IMR-90 (cell line): ENCODE measurements at regions not wholly inside any gene's neighbourhood (a gene's known extent, or its start where the extent isn't known, plus 50 kb on each side); places are given as distances from the start of the nearest gene placed in this dataset.

Source experiments
- ATAC-seq: fragments of 200-7000 bp; cut with Tn5 transposase; 2 replicates; pipeline ENCODE4 v1.9.1; 2020; ENCODE audit warnings: low read depth, mild to moderate bottlenecking, moderate library complexity
- BruUV-seq: library from RNA; stranded (reverse); fragments of 400-500 nt; replicated peaks from 2 replicates; lab custom pipeline; 2021; lab: Mats Ljungman, UMichigan
- CTCF ChIA-PET: fragments of 300-600 bp; formaldehyde crosslinking; extraction: SDS; loops from one replicate; lab custom pipeline; 2021; ENCODE audit warnings: antibody characterized with exemption; lab: Yijun Ruan, JAX
- POLR2A ChIA-PET: fragments of 300-600 bp; sonication (Branson Sonifier 250); formaldehyde crosslinking; loops from one replicate; lab custom pipeline; 2022; ENCODE audit warnings: antibody characterized with exemption; ENCODE audit not compliant: unreplicated experiment; lab: Charles Lee
- DNase-seq: peaks from one replicate; pipeline ENCODE4 v3.0.0; 2013
- H2AFZ ChIP-seq: replicated peaks from 2 replicates; pipeline ENCODE3; 2013; ENCODE audit warnings: low read length, mild to moderate bottlenecking; ENCODE audit not compliant: poor library complexity
- H2AK5ac ChIP-seq: 2 replicates; pipeline ENCODE4 v1.6.1; 2013; ENCODE audit warnings: low read depth, low read length, inconsistent platforms
- H2AK9ac ChIP-seq: replicated peaks from 2 replicates; pipeline ENCODE3; 2013; ENCODE audit warnings: mild to moderate bottlenecking, low read depth, low read length, moderate library complexity; ENCODE audit not compliant: poor library complexity
- H2BK120ac ChIP-seq: 2 replicates; pipeline ENCODE4 v1.6.1; 2013; ENCODE audit warnings: low read depth, low read length, inconsistent platforms
- H2BK15ac ChIP-seq: 3 replicates; pipeline ENCODE4 v1.6.1; 2013; ENCODE audit warnings: low read depth, low read length, inconsistent platforms
- H2BK20ac ChIP-seq: 2 replicates; pipeline ENCODE4 v1.6.1; 2013; ENCODE audit warnings: low read depth, mild to moderate bottlenecking, inconsistent platforms, low read length, moderate library complexity
- H2BK5ac ChIP-seq: 2 replicates; pipeline ENCODE4 v1.6.1; 2013; ENCODE audit warnings: mild to moderate bottlenecking, low read depth, low read length, inconsistent platforms; ENCODE audit not compliant: poor library complexity, severe bottlenecking
- H3K14ac ChIP-seq: replicated peaks from 2 replicates; pipeline ENCODE4 v1.6.1; 2013; ENCODE audit warnings: low read depth, low read length, inconsistent platforms
- H3K18ac ChIP-seq: 2 replicates; pipeline ENCODE4 v1.6.1; 2013; ENCODE audit warnings: low read depth, low read length, control low read depth
- H3K23ac ChIP-seq: 2 replicates; pipeline ENCODE4 v1.6.1; 2013; ENCODE audit warnings: low read depth, low read length, inconsistent platforms
- H3K27ac ChIP-seq: 2 replicates; pipeline ENCODE4 v1.5.1; 2013; ENCODE audit warnings: mild to moderate bottlenecking, control low read depth, low read length; ENCODE audit not compliant: insufficient read depth
- H3K27me3 ChIP-seq: 2 replicates; pipeline ENCODE4 v1.6.1; 2013; ENCODE audit warnings: low read length; ENCODE audit not compliant: control insufficient read depth, insufficient read depth
- H3K36me3 ChIP-seq: 2 replicates; pipeline ENCODE4 v1.6.1; 2013; ENCODE audit warnings: low read length, mixed read lengths; ENCODE audit not compliant: control insufficient read depth, insufficient read depth
- H3K4ac ChIP-seq: 2 replicates; pipeline ENCODE4 v1.6.1; 2013; ENCODE audit warnings: low read depth, low read length, inconsistent platforms
- H3K4me1 ChIP-seq: 2 replicates; pipeline ENCODE4 v1.6.1; 2013; ENCODE audit warnings: low read length, mixed read lengths; ENCODE audit not compliant: control insufficient read depth, insufficient read depth
- H3K4me2 ChIP-seq: 2 replicates; pipeline ENCODE4 v1.6.1; 2013; ENCODE audit warnings: low read depth, mild to moderate bottlenecking, control low read depth, low read length, moderate library complexity
- H3K4me3 ChIP-seq: 2 replicates; pipeline ENCODE4 v1.5.1; 2013; ENCODE audit warnings: low read depth, mild to moderate bottlenecking, control low read depth, low read length, moderate library complexity; ENCODE audit not compliant: insufficient read depth
- H3K56ac ChIP-seq: 2 replicates; pipeline ENCODE4 v1.6.1; 2013; ENCODE audit warnings: low read length, inconsistent platforms; ENCODE audit not compliant: insufficient read depth; ENCODE audit errors: extremely low read depth
- H3K79me1 ChIP-seq, 2 experiments: 2 replicates each; pipeline ENCODE4 v1.6.1; 2013; ENCODE audit warnings: low read length in 2 of 2, inconsistent platforms in 1 of 2, low read depth in 1 of 2
- H3K9ac ChIP-seq: 2 replicates; pipeline ENCODE4 v1.6.1; 2013; ENCODE audit warnings: low read depth, low read length, control low read depth
- H3K9me1 ChIP-seq: 2 replicates; pipeline ENCODE4 v1.6.1; 2013; ENCODE audit warnings: low read length, inconsistent platforms; ENCODE audit not compliant: insufficient read depth
- H3K9me3 ChIP-seq: 2 replicates; pipeline ENCODE4 v1.6.1; 2013; ENCODE audit warnings: low read length; ENCODE audit not compliant: control insufficient read depth, insufficient read depth
- H4K20me1 ChIP-seq: 2 replicates; pipeline ENCODE4 v1.6.1; 2013; ENCODE audit warnings: low read length, inconsistent platforms; ENCODE audit not compliant: insufficient read depth
- H4K5ac ChIP-seq: 2 replicates; pipeline ENCODE4 v1.6.1; 2013; ENCODE audit warnings: mild to moderate bottlenecking, low read depth, low read length, control low read depth
- H4K8ac ChIP-seq, 2 experiments: 2 replicates each; pipeline ENCODE4 v1.6.1; 2013; ENCODE audit warnings: low read depth in 2 of 2, low read length in 2 of 2, control low read depth in 1 of 2, inconsistent platforms in 1 of 2
- H4K91ac ChIP-seq: 2 replicates; pipeline ENCODE4 v1.6.1; 2013; ENCODE audit warnings: low read depth, low read length, inconsistent platforms; ENCODE audit not compliant: insufficient read depth
- BHLHE40 ChIP-seq: fragments of 150-350 bp; IDR thresholded peaks from 2 replicates; pipeline ENCODE4 v1.6.1; 2016; ENCODE audit warnings: mild to moderate bottlenecking, low read depth, low read length
- CEBPB ChIP-seq: IDR thresholded peaks from 2 replicates; pipeline ENCODE4 v1.6.1; 2012; ENCODE audit warnings: low read depth, low read length, improper control_type of control experiment
- CHD1 ChIP-seq: IDR thresholded peaks from 2 replicates; pipeline ENCODE4 v1.6.1; 2012; ENCODE audit warnings: low read depth, low read length, improper control_type of control experiment
- CTCF ChIP-seq: conservative IDR thresholded peaks from 2 replicates; pipeline ENCODE4 v1.5.1; 2012; ENCODE audit warnings: mild to moderate bottlenecking, low read depth, low read length, improper control_type of control experiment
- FOS ChIP-seq: fragments of 150-350 bp; IDR thresholded peaks from 2 replicates; pipeline ENCODE4 v1.6.1; 2016; ENCODE audit warnings: low read depth, low read length
- MAFK ChIP-seq: IDR thresholded peaks from 2 replicates; pipeline ENCODE4 v1.6.1; 2012; ENCODE audit warnings: low read depth, low read length, improper control_type of control experiment
- MAZ ChIP-seq: IDR thresholded peaks from 2 replicates; pipeline ENCODE4 v1.6.1; 2012; ENCODE audit warnings: low read depth, mild to moderate bottlenecking, low read length, improper control_type of control experiment, moderate library complexity, borderline replicate concordance
- MXI1 ChIP-seq: IDR thresholded peaks from 2 replicates; pipeline ENCODE4 v1.6.1; 2012; ENCODE audit warnings: low read depth, mild to moderate bottlenecking, low read length, moderate library complexity, borderline replicate concordance
- NFE2L2 ChIP-seq: fragments of 150-350 bp; IDR thresholded peaks from 2 replicates; pipeline ENCODE4 v1.6.1; 2016; ENCODE audit warnings: low read depth, mild to moderate bottlenecking, low read length
- POLR2A ChIP-seq: IDR thresholded peaks from 2 replicates; pipeline ENCODE4 v1.6.1; 2012; ENCODE audit warnings: mild to moderate bottlenecking, low read depth, low read length
- RAD21 ChIP-seq: IDR thresholded peaks from 2 replicates; pipeline ENCODE4 v1.6.1; 2012; ENCODE audit warnings: low read length, improper control_type of control experiment
- RCOR1 ChIP-seq: IDR thresholded peaks from 2 replicates; pipeline ENCODE4 v1.6.1; 2012; ENCODE audit warnings: mild to moderate bottlenecking, low read length, improper control_type of control experiment; ENCODE audit not compliant: insufficient replicate concordance
- RFX5 ChIP-seq: IDR thresholded peaks from 2 replicates; pipeline ENCODE4 v1.8.0; 2012; ENCODE audit warnings: low read depth, mild to moderate bottlenecking, low read length, moderate library complexity
- SMC3 ChIP-seq: fragments of 150-350 bp; IDR thresholded peaks from 2 replicates; pipeline ENCODE4 v1.6.1; 2016; ENCODE audit warnings: low read depth, mild to moderate bottlenecking, antibody characterized with exemption, low read length, moderate library complexity
- USF2 ChIP-seq: fragments of 150-350 bp; IDR thresholded peaks from 2 replicates; pipeline ENCODE4 v1.6.1; 2017; ENCODE audit warnings: mild to moderate bottlenecking, antibody characterized with exemption, low read length, low read depth
- whole genome bisulfite sequencing, 2 experiments: methylation state at CpG; one replicate each; pipeline versions ENCODE4 v1.1.5 to v1.1.7; 2013; ENCODE audit warnings: missing lambda C conversion rate in 2 of 2; ENCODE audit not compliant: insufficient read length in 1 of 2; ENCODE audit errors: extremely low coverage in 2 of 2; 5-methylcytosine and 5-hydroxymethylcytosine counted together
- dilution Hi-C: fragments of 300-500 bp; cut with HindIII; formaldehyde crosslinking; loops from one replicate; pipeline ENCODE4 v1.14.3; 2018; ENCODE audit warnings: low sequenced_read_pairs; ENCODE audit not compliant: unreplicated experiment
- in situ Hi-C: fragments of 300-500 bp; cut with MboI; formaldehyde crosslinking; loops from 3 replicates; pipeline ENCODE4 v1.14.3; 2019; ENCODE audit warnings: low sequenced_read_pairs, inconsistent platforms, mixed read lengths
- intact Hi-C: fragments of 100-400 bp; cut with micrococcal nuclease; formaldehyde crosslinking; loops from 2 replicates; pipeline ENCODE4 v1.10.0; 2022
- TF ChIP-seq, protein P1 (sequence below): fragments of 150-350 bp; IDR thresholded peaks from 2 replicates; pipeline ENCODE4 v1.6.1; 2016; ENCODE audit warnings: low read depth, mild to moderate bottlenecking, low read length, moderate library complexity, borderline replicate concordance

DNA sequence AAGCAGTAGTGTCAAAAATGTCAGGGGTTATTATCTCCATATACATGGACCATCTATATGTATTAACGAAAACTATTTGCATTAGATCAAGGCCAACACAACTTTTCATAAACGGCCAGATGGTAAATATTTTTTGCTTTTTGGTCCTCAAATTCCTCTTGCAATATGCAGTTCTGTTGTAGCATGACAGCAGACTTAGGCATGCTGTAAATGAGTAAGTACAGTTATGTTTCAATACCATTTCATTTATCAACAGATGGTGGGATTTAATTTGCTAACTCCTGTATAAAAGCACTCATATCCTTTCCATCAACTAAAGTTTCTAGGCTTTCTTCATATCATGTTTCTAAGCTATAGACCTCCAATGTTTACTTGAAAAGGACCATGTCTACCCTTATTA lies 208.1 kb downstream of the ANKRD50 start:
- CTCF ChIA-PET, result no interaction called here
- no TSS peak for BruUV-seq
- intact Hi-C loops, result no loop called here
- Histone ChIP-seq H3K4me3 (no peak overlapping the region), H2AK9ac (no peak overlapping the region), H2BK20ac (no peak overlapping the region), H2BK15ac (no peak overlapping the region), H3K9ac (no peak overlapping the region), H3K23ac (no peak overlapping the region), H3K4ac (no peak overlapping the region), H4K20me1 (no peaks in the 10 kb centered on the region), H3K18ac (no peak overlapping the region), H3K9me3 (no peaks in the 10 kb centered on the region), H3K27me3 (no peaks in the 10 kb centered on the region), H3K9me1 (no peaks in the 10 kb centered on the region), H2BK120ac (no peak overlapping the region), H2AK5ac (no peak overlapping the region), H2BK5ac (no peak overlapping the region), H3K79me1 (no peaks in the 10 kb centered on the region), H3K27ac (no peak overlapping the region), H3K56ac (no peak overlapping the region), H4K91ac (no peak overlapping the region), H3K4me1 (no peaks in the 10 kb centered on the region), H3K14ac (no peak overlapping the region), H3K4me2 (no peak overlapping the region), H4K5ac (no peak overlapping the region), H4K8ac (no peak overlapping the region), H3K36me3 (no peaks in the 10 kb centered on the region), H2AFZ (no peak overlapping the region)
- ATAC-seq (no peak), DNase-seq (peak; percentile 33)
- POLR2A ChIA-PET, result no interaction called here
- in situ Hi-C loops, result no loop called here
- dilution Hi-C loops, result no loop called here
- WGBS, 2 experiments, result no CpG with 5 or more reads among the region's 2 CpGs
- TF ChIP-seq CTCF, result no peak
- no peak for TF ChIP-seq POLR2A
- TF ChIP-seq SMC3, result no peak
- no peak for TF ChIP-seq FOS
- TF ChIP-seq MXI1, result no peak
- no peak for TF ChIP-seq CEBPB
- TF ChIP-seq BHLHE40, result no peak
- no peak for TF ChIP-seq RCOR1
- no peak for TF ChIP-seq NFE2L2
- TF ChIP-seq MAZ, result no peak
- TF ChIP-seq USF2, result no peak
- TF ChIP-seq, protein P1, sequence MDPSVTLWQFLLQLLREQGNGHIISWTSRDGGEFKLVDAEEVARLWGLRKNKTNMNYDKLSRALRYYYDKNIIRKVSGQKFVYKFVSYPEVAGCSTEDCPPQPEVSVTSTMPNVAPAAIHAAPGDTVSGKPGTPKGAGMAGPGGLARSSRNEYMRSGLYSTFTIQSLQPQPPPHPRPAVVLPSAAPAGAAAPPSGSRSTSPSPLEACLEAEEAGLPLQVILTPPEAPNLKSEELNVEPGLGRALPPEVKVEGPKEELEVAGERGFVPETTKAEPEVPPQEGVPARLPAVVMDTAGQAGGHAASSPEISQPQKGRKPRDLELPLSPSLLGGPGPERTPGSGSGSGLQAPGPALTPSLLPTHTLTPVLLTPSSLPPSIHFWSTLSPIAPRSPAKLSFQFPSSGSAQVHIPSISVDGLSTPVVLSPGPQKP, result no peak
- no peak for TF ChIP-seq MAFK
- TF ChIP-seq CHD1, result no peak
- TF ChIP-seq RAD21, result no peak
- TF ChIP-seq RFX5, result no peak
